ENCODE measurements at regions not wholly inside any gene's neighbourhood (a gene's known extent, or its start where the extent isn't known, plus 50 kb on each side); places are given as distances from the start of the nearest gene placed in this dataset.

DNA sequence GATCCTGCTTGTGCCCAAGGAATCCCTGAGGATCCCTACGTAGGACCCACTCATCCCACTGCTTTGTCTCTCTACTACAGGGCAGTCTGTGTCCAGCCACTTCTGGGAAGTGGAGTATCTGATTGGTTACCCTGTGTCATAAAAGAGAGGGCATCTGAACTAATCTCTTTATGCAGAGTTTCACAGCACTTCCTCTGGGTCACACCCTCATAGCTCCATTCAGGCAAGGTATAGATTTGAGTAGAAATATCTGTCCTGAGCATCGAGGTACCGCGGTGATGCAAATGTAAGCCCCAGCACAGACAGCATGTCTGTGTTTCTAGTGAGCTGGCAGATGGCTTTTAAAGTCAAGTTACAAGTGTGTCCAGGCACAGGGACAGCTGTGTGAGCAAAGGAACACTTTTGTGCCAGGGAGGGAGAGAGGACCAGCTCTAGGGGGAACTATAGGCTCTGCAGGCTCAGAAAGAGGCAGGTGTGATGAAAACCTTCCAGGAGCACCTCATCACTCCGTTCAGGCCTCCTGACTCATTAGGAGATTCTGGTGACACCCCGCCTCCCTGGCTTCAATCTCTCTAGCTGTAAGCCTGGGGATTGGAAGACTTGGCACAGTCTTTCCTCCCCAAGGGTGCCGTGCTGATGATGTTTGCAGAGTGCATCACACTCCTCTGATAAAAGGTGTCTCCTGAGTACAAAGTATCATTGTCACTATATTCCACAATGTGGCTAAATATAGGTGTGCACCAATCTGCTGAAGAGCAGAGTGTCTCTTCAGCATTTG is 84.3 kb upstream of the UBL3 start:
- Mint-ChIP-seq H3K4me1 (peaks cover 36% of the 10 kb centered on the region), H3K27me3 (no peaks in the 10 kb centered on the region), H3K9me3 (no peaks in the 10 kb centered on the region), H3K27ac (no peak overlapping the region), H3K4me3 (peak overlapping the region; percentile 25), H3K36me3 (ENCODE audit: low read depth) (no peaks in the 10 kb centered on the region)
- DNase-seq = no peak
- ATAC-seq = no peak

DNA sequence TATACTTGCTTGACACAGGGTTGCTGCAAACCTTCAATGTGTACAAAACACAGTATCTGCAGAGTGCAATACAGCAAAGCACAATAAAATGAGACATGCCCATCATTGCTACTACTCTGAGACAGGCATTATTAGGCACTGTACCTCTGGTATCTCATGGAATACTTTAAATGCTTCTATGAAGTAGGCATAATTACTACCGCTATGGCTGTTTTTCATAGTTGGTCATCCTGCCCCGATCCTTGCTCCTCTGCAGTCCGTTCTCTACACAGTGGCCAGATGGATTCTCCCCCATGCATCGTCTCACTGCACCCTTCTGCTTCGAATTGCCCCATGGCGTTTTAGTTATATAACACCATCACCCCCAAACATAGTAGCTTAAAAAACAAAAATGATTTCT is 83.0 kb upstream of the UBL3 start:
- peaks cover 36% of the 10 kb centered on the region for H3K4me1 Mint-ChIP-seq

DNA sequence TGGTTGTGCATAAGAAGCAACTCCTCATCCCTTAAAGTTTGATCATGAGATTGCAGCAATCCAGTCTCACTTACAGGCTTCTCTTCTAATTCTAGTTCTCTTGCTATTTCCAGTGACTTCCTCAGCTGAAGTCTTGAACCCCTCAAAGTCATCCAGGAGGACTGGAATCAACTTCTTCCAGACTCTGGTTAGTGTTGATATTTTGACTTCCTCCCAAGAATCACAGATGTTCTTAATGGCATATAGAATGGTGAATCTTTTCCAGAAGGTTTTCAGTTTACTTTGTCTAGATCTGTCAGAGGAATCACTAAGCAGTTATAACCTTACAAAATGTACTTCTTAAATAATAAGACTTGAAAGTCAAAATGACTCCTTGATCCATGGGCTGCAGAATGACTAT is 81.3 kb upstream of the UBL3 start:
- ATAC-seq = no peak
- H3K4me3 Mint-ChIP-seq = no peak overlapping the region
- no peaks in the 10 kb centered on the region for H3K36me3 Mint-ChIP-seq (ENCODE audit: low read depth)
- no peak overlapping the region for H3K27ac Mint-ChIP-seq
- H3K4me1 Mint-ChIP-seq = peaks cover 21% of the 10 kb centered on the region
- no peak for DNase-seq
- no peaks in the 10 kb centered on the region for H3K27me3 Mint-ChIP-seq
- no peaks in the 10 kb centered on the region for H3K9me3 Mint-ChIP-seq

More for the DNA sequence above, 83.0 kb upstream of the UBL3 start:
- ATAC-seq = no peak
- no peak for DNase-seq
- Mint-ChIP-seq H3K27ac (no peak overlapping the region), H3K4me3 (no peak overlapping the region), H3K9me3 (no peaks in the 10 kb centered on the region), H3K27me3 (no peaks in the 10 kb centered on the region), H3K36me3 (ENCODE audit: low read depth) (no peaks in the 10 kb centered on the region)

DNA sequence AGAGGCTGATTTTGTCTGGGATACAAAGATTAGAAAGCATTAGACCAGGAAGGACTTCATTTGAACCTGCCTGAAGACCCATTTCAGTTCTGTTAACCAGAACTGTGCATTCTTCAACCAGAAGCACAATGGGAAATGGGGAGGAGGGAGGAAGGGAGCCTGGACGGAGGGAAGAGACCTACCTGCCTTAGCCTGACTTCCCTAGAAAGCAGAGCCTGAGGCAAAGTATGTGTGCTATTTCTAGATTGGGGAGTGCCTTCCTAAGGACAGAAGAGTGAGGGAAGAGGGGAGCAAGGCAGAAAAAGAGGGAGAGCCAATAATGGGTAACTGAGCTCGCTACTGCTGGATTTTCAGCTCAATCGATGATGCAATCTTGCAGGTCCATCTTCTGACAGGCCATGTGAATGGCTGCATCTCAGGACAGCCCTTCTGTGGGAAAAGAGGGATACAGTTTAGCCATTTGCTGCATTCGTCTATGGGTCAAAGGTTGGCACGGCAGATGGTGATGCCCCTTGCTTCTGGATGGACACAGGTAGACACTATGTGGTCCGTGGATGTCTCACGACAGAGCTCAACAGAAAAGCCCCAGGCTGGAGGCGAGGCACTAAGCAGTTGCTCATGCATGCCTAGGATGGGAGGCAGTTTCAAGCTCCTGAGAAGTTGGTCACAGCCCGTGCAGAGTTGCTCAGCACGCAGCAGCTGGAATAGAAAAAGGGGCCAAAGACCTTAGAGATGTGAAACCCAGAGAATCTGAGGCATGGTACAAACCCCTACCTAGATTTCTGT is 78.8 kb upstream of the UBL3 start:
- H3K4me3 Mint-ChIP-seq = no peak overlapping the region
- ATAC-seq (no peak), DNase-seq (no peak)
- H3K4me1 Mint-ChIP-seq = peaks cover 6% of the 10 kb centered on the region
- H3K27me3 Mint-ChIP-seq = no peaks in the 10 kb centered on the region
- no peaks in the 10 kb centered on the region for H3K9me3 Mint-ChIP-seq
- no peaks in the 10 kb centered on the region for H3K36me3 Mint-ChIP-seq (ENCODE audit: low read depth)
- H3K27ac Mint-ChIP-seq = no peak overlapping the region

DNA sequence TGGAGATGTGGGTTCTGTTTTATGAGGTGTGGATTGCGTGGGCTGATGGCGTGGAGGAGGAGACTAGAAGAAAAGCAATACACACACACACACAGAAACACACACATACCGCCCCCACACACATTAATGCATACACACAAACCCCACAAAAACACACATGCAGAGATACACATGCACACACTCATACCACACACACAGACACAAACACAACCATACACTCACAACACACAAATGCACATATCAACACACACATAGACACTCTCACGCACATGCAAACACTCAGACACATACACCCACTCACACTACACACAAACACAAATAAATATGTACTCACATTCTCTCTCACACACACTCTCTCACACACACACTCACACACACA is 75.7 kb upstream of the UBL3 start:
- Mint-ChIP-seq H3K4me3 (no peak overlapping the region), H3K4me1 (peaks cover 12% of the 10 kb centered on the region), H3K36me3 (ENCODE audit: low read depth) (no peaks in the 10 kb centered on the region), H3K9me3 (no peaks in the 10 kb centered on the region), H3K27ac (no peak overlapping the region), H3K27me3 (no peaks in the 10 kb centered on the region)
- DNase-seq (no peak), ATAC-seq (no peak)

DNA sequence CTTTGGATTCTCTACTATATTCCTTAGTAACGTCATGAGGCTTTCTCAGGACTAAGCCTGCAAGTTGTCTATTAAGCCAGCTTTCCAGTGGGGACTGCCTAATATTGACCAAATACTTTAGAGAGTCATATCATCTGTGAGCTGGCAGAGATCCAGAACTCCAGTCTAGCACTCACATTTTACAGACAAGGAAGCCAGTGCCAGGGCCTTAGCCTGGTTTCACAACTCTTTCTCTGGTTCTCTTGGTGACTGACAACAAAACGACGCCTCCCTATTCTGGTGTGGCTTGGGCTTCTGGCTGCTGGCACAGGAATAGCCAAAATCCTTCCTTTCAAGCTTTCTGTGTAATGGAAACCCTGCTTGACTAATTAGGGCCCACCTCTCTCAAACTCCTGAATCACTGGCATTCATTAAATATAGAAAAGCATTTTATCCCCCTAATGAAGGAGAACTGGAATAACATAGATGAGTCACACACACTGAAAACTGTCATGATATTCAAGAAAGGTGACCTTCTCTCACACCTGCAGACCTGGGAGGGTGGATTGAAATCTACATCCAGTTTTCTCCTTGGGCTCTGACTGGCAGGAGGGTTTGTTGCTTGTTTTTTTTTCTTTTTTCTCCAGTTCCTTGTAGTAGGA is 75.2 kb upstream of the UBL3 start:
- peaks cover 12% of the 10 kb centered on the region for H3K4me1 Mint-ChIP-seq
- H3K36me3 Mint-ChIP-seq (ENCODE audit: low read depth) = no peaks in the 10 kb centered on the region
- H3K4me3 Mint-ChIP-seq = no peak overlapping the region
- no peak overlapping the region for H3K27ac Mint-ChIP-seq
- DNase-seq (no peak), ATAC-seq (no peak)
- no peaks in the 10 kb centered on the region for H3K27me3 Mint-ChIP-seq
- no peaks in the 10 kb centered on the region for H3K9me3 Mint-ChIP-seq

DNA sequence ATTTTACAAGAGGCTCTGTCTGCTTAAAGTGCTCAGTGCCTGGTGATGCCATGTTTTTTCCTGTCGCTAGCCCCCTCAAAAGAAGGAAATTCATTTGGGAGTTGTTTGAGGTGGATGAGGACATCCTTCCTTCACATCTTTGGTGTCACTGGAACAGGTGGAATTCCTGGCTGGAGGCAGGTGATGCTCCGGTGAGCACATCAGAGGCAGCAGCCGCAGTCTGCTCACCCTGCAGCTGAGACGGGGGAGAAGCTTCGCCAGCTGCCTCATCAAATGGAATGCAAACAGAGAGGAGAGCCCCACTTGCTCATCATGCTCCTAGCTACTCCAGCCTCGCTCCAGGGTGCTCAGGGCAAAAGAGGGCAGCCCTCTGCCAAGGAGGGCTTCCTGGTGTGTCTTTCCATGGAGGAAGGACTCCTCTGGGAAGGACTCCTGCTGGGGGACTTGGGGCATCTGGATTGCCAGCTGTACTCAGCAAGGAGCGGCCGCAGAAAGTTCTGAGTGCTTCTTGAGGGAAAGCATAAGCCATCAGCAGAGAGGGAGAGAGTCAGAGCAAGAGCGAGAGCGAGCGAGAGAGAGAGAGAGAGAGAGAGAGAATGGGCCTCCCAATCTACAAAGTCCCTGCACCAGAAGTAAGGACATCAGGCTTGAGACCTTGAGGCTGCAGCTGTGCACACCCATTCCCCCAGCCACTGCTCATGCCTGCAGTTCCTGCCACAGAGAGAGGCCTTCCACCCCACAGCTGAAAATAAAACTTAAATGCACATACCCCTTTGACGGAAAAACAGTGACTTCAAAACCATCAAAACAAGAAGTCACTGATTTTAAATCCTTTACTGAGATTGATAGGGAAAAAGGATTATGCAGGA is 74.3 kb upstream of the UBL3 start:
- Mint-ChIP-seq H3K27me3 (no peaks in the 10 kb centered on the region), H3K4me1 (peaks cover 12% of the 10 kb centered on the region), H3K27ac (no peak overlapping the region), H3K9me3 (no peaks in the 10 kb centered on the region), H3K4me3 (no peak overlapping the region), H3K36me3 (ENCODE audit: low read depth) (no peaks in the 10 kb centered on the region)
- DNase-seq = no peak
- no peak for ATAC-seq

DNA sequence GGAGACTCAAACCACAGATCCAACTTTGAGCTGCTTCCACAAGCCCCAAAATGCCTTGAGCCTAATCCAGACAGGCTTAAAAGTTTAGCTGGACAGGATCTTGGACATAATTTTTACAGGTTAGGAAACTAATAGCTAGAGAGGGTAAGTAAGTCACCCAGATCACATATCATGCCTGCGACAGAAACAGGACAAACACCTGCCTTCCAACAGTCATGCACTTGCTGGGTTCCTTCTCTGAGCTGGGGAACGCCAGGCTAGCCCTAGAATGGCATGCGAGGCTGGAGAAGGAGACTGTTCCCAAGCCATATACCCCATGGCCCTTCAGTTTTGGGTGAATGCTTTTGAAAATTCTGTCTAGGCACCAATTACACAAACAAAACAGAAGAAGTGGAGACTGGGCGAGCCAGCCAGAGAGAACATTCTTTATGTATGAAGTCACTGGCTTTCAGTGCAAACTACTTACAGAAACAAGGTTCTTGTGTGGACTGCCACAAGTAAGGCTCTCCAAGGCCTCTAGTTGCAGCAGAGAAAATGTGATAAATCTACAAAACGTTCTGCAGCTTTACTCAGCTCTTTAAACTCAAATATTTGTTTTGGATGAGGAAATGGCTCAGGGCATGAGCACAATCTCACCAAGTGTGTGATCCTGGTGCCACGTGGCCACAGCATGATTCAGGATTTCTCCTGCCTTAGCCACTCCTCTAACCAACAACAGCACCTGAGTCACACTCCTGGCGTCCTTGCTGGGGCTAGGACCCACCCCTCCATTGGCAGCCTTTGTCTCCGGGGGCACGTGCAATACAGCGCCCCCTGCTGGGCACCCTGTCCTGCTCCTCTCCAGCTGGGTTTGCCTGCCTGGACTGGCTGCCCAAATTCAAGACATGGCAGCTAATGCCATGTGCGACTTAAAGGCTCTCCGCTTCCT is 73.4 kb upstream of the UBL3 start:
- Mint-ChIP-seq H3K4me3 (no peak overlapping the region), H3K27me3 (no peaks in the 10 kb centered on the region), H3K4me1 (peaks cover 12% of the 10 kb centered on the region), H3K9me3 (no peaks in the 10 kb centered on the region), H3K36me3 (ENCODE audit: low read depth) (no peaks in the 10 kb centered on the region), H3K27ac (peak overlapping the region; percentile 36)
- DNase-seq (peak; percentile 69), ATAC-seq (peak; percentile 99)

DNA sequence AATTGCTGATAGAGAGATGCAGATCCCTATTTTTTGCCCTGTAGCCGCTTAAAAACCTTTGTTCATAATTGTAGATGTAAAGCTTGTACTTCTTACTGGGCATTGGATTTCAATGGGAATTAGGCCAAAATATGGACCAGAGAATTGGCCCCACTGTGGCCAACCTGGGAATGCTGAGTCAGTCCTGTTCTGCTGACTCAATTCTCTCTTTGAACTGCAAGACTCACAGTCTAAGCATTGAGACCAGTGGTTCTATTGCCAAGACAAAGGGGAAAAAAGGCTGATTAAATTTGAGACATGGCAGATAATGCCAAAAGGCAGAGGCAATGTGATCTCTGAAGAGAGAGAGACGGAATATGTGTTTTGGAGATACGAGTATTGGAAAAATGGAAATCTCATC is 72.5 kb upstream of the UBL3 start:
- ATAC-seq = no peak
- no peaks in the 10 kb centered on the region for H3K36me3 Mint-ChIP-seq (ENCODE audit: low read depth)
- no peak overlapping the region for H3K27ac Mint-ChIP-seq
- no peak for DNase-seq
- peaks cover 12% of the 10 kb centered on the region for H3K4me1 Mint-ChIP-seq
- H3K4me3 Mint-ChIP-seq = no peak overlapping the region
- H3K9me3 Mint-ChIP-seq = no peaks in the 10 kb centered on the region
- H3K27me3 Mint-ChIP-seq = no peaks in the 10 kb centered on the region

DNA sequence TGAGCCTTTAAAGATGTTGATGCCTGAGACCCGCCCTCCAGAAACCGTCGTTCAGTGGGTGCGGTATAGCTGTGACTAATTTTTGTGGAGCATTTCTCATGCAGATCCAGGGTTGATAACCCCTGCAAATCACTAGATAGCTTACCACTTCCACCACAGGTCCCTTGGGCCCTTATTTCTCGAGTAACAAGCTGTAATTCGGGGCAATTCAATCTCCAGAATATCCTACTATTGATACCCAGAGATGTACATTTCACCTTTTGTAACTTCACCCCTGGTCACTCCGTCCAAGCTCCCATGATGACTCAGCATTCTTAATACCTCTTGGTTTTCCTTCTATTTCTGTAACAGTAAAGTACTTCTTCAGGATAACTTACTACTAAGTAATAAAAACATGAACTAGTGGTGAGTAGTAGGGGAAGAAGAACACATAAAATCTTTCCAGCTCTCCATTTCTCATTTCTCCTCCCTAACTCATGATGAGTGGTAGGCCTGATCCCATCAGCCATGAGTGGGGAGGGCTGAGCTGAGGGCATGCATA is 71.9 kb upstream of the UBL3 start:
- no peaks in the 10 kb centered on the region for H3K9me3 Mint-ChIP-seq
- H3K4me3 Mint-ChIP-seq = no peak overlapping the region
- H3K27me3 Mint-ChIP-seq = no peaks in the 10 kb centered on the region
- no peak overlapping the region for H3K27ac Mint-ChIP-seq
- no peak for DNase-seq
- no peak for ATAC-seq
- H3K36me3 Mint-ChIP-seq (ENCODE audit: low read depth) = no peaks in the 10 kb centered on the region
- H3K4me1 Mint-ChIP-seq = peaks cover 12% of the 10 kb centered on the region

DNA sequence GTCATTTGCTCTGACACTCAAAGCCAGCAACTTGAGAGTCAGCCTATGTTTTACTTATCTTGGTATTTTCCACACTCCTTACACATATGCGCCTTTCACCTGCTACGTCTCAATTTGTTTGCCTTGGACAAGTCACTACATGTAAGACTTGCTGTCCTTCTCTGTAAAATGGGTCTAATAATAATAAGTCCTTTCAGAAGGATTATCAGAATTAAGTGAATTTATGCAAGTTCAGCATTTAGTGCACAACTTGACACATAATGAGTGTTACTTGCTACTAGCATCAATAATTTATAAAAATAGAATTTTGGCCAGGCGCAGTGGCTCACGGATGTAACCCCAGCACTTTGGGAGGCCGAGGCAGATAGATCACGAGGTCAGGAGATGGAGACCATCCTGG is 71.1 kb upstream of the UBL3 start:
- Mint-ChIP-seq H3K4me3 (no peak overlapping the region), H3K27ac (no peak overlapping the region), H3K4me1 (peaks cover 12% of the 10 kb centered on the region), H3K27me3 (no peaks in the 10 kb centered on the region), H3K36me3 (ENCODE audit: low read depth) (no peaks in the 10 kb centered on the region), H3K9me3 (no peaks in the 10 kb centered on the region)
- ATAC-seq = no peak
- no peak for DNase-seq

DNA sequence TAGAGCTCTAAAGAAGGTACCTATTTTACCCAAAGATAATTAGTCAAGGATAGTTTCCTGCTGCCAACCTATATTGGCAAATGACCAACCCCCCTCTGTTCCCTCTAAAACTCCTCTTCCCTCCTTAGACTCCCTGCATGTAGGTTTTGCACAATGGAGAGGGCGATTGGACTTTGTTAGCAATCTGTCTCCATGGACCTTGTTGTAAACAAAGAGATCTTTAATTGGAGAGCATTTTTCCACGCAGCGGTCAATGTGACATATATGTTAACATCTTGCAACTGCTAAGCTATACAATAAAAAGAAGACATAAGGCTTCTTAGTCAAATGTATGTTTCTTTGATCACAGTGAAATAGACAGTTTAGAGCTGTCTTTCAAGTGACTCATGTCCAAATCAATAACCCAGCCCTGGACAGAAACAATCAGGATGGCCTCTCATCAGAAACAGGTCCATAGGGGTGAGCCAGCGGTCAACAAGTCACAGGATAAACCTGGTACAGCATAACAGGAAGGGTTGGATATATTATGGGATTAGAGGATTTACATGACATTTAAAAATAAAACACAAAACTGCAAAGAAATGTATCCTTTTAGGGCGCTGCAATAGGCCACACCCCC is 69.7 kb upstream of the UBL3 start:
- peaks cover 10% of the 10 kb centered on the region for H3K4me1 Mint-ChIP-seq
- no peak for DNase-seq
- no peak for ATAC-seq
- no peak overlapping the region for H3K27ac Mint-ChIP-seq
- no peaks in the 10 kb centered on the region for H3K36me3 Mint-ChIP-seq (ENCODE audit: low read depth)
- H3K4me3 Mint-ChIP-seq = no peak overlapping the region
- H3K9me3 Mint-ChIP-seq = no peaks in the 10 kb centered on the region
- no peaks in the 10 kb centered on the region for H3K27me3 Mint-ChIP-seq

DNA sequence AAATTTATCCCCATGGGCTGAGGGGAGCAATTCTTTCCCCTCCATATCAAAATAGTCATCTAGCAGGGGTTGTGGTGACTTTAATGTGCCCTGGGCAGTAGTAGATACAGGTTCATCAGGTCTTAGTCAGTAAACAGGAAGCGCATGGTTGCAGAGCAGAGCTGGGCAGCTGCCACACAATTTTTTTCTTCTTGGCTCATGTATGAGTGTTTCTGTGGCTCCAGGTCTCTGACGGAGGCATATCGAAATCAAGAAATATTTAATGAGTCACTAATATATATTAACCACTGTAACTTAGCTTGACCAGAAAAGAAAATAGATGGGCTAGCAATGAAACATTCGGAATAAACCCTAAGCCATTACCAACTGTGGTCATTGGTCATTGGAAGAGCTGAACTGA is 68.4 kb upstream of the UBL3 start:
- Mint-ChIP-seq H3K4me3 (no peak overlapping the region), H3K9me3 (no peaks in the 10 kb centered on the region), H3K4me1 (peaks cover 2% of the 10 kb centered on the region), H3K36me3 (ENCODE audit: low read depth) (no peaks in the 10 kb centered on the region), H3K27ac (no peak overlapping the region), H3K27me3 (no peaks in the 10 kb centered on the region)
- ATAC-seq (no peak), DNase-seq (no peak)

Data from activated naive CD8-positive, alpha-beta T cell treated with anti-CD3 and anti-CD28 coated beads, Interleukin-2, amount 50 U/mL, for 24 hours (primary cell).